H7 (cell line): ENCODE measurements at regions not wholly inside any gene's neighbourhood (a gene's known extent, or its start where the extent isn't known, plus 50 kb on each side); places are given as distances from the start of the nearest gene placed in this dataset.
"Not testable (repeated sequence)": the region's sequence is repeated elsewhere in the genome, so short reads cannot be mapped to it uniquely, and the experiment has no call there.

Experiments used
- DNase-seq: peaks from one replicate; pipeline ENCODE4 v3.0.0; 2012
- H3K27me3 ChIP-seq: 2 replicates; pipeline ENCODE4 v1.6.0; 2011; ENCODE audit warnings: mild to moderate bottlenecking, low read length; ENCODE audit not compliant: control insufficient read depth, insufficient read depth
- H3K36me3 ChIP-seq: replicated peaks from 2 replicates; pipeline ENCODE4 v1.5.1; 2011; ENCODE audit warnings: low read length; ENCODE audit not compliant: control insufficient read depth, insufficient read depth
- H3K4me3 ChIP-seq: 2 replicates; pipeline ENCODE4 v1.5.1; 2011; ENCODE audit warnings: low read depth, mild to moderate bottlenecking, control low read depth, low read length, moderate library complexity; ENCODE audit not compliant: insufficient read depth

DNA sequence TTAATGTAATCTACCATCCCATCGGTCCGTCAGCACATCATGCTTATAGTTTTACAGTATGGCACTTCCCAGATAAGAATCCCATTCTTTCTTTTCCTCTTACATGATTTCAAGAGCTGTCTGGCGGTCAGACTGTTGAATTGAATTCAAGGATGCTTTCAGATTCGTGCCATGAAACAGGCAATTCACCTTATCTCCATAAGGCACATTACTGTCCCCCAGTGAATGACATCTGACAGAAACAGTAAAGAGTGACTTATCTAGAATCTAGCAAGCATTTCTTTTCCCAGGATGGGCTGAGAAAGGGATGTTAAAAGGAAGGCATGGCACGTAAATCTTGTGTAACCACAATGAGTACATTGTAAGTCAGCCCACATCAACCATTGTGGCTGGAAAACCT lies 61.1 kb upstream of the SEM1 start:
- Histone ChIP-seq H3K27me3 (no peaks in the 10 kb centered on the region), H3K36me3 (no peaks in the 10 kb centered on the region), H3K4me3 (no peak overlapping the region)
- no peak for DNase-seq

DNA sequence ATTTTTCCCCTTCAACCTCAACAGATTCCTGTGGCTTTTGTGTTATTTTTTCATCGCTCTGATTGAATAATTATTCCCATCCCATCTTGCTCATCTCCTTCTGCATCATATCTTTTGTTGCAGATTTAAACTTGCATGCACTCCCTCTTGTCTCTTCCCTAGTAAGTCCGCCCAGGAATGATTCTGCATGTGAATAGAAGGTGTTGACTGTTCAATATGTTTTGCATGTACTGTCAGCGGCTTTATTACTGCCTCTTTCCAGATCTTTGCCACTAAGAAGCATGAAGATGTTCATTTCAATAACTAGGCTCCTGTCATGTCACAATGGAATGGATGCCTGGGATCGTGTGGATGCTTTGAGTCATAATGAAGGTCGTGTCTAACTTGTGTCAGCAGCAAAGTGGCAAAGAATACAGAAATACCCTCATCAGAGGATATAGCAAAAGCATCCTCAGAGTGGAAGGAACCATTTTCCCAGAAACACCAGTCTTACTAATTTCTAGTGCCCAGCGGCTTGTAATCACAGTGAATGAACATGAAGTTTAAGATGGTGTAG lies 62.6 kb upstream of the SEM1 start:
- Histone ChIP-seq H3K4me3 (no peak overlapping the region), H3K36me3 (no peaks in the 10 kb centered on the region), H3K27me3 (no peaks in the 10 kb centered on the region)
- DNase-seq, result no peak

DNA sequence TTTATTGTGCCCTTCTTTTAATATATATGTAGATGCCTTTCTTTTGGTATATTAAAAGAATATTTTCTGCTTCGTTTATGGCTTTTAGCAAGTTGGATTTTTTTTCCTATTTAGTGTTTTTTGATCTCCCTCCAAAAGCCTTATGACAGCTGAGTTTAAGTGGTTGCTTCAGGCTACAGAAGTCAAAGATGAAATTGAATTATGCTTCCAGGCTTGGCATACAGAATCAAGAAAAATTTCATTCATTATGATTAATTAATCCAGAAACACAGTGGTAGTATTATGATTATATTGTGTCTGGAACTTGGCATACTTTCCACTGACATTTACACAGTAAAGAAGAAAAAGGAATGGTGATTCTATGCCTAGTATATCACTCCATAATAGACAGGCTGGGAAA lies 63.8 kb upstream of the SEM1 start:
- Histone ChIP-seq H3K27me3 (no peaks in the 10 kb centered on the region), H3K4me3 (no peak overlapping the region), H3K36me3 (no peaks in the 10 kb centered on the region)
- no peak for DNase-seq

DNA sequence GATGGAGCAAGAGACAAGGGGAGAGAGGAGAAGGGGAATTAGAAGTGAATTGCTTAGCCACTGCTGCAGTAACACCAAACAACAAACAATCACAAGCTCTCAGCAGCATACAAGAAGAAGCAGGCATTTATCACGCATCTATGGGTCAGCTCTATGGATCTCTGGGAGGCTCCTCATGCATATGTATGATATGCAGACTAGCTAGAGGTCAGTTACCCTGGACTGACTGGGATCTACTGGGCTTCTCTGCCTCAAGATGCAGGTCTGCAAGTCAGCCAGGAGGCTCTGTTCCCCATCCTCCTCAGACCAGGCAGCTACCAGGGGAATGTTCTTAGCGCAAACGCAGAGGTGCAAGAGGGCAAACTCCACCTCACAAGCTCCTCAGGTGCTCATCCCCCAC lies 64.7 kb upstream of the SEM1 start:
- H3K36me3 ChIP-seq, result no peaks in the 10 kb centered on the region
- H3K4me3 ChIP-seq, result no peak overlapping the region
- no peak for DNase-seq
- H3K27me3 ChIP-seq, result no peaks in the 10 kb centered on the region

DNA sequence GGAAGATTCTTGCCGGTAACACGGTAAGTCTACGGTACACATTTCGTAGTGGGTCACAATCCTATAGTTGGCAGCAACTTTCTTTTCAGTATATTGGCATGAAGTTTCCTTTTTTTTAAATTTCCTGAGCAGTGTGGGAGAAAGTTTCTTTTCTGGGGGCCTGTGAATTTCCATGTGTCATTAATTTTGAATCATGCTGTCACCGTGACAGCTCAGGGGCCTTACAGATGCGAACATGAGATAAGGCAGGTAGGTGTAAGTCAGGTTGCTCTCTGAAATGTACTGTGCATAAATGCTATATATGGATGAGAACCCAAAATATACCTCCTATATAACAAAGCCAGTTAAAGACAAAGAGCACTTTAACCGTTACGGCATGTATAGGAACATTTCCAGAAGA lies 65.4 kb upstream of the SEM1 start:
- no peak for DNase-seq
- no peak overlapping the region for H3K4me3 ChIP-seq
- no peaks in the 10 kb centered on the region for H3K27me3 ChIP-seq
- no peaks in the 10 kb centered on the region for H3K36me3 ChIP-seq

DNA sequence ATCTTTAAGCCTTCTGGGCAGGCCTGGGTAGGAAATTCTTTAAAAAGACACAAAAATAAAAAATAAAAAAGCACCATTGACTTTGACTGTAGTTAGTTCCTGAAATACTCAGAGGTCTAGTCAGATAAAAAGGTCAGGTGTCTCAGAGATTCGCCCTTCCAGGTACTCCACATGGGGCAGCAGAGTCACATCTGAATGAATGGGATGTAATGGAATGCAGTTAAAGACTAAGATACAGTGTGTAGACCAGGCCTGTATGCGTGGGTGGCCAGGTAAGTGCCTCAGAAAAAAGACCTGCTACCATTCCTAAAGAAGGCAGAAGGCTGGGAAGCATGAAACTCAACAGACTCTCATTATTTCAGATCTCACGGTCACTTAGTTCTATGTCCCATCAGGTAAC lies 68.6 kb upstream of the SEM1 start:
- Histone ChIP-seq H3K36me3 (no peaks in the 10 kb centered on the region), H3K4me3 (no peak overlapping the region), H3K27me3 (no peaks in the 10 kb centered on the region)
- DNase-seq, result peak; percentile 55

DNA sequence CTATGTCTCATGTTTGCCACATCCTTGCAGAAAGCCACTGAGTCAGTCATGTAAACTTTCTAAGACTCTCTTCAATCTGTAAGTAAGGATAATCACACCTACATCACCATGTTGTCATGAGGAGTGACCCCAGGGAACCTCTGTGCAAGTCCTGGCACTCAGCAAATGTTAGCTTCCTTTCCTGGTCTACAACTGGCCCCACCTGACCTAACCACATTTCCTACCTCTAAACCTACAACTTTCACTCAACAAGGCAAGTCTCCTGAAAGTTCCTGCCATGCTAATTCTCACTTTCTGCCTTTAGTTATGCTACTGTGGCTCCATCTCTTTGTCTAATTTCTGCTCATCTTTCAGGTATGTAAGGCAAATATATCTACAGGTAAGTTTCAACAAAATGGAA lies 72.3 kb upstream of the SEM1 start:
- no peak for DNase-seq
- Histone ChIP-seq H3K36me3 (no peaks in the 10 kb centered on the region), H3K27me3 (no peaks in the 10 kb centered on the region), H3K4me3 (no peak overlapping the region)

DNA sequence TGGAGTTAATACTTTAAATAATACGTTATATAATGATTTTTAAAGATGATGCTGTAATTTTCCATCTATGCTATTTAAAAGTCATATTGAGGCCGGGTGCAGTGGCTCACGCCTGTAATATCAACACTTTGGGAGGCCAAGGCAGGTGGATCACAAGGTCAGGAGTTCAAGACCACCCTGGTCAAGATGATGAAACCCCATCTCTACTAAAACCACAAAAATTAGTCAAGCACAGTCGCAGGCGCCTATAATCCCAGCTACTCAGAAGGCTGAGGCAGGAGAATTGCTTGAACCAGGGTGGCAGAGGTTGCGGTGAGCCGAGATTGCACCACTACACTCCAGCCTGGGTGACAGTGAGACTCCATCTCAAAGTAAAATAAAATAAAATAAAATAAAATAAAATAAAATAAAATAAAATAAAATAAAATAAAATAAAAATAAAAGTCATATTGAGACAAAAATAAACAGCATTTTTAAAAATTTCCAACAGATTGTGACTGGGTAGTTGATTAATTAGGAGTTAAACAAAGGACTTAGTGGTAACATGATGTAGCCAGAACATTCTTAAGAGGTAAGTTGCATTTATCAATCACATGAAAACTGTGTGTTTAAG lies 73.1 kb upstream of the SEM1 start:
- H3K27me3 ChIP-seq, H3K36me3 ChIP-seq, H3K4me3 ChIP-seq, DNase-seq: not testable (repeated sequence)

DNA sequence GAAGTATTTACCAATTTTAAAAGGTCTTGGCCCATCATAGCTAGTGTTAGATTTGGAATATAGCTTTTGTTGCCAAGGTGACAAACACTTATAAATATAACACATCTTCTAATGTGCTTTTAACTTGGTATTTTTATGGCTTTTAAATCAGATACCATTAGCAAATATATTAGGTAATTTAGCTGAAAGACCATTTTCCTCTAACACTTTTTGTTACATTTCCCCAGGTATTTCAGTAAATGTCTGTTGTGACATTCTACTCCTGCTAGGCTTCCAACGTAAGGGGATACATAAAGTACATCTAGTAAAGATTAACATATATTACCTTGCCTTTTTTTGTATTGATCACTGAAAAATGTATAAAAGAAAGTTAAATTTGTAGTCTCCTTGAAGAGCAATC lies 75.0 kb upstream of the SEM1 start:
- Histone ChIP-seq H3K36me3 (no peaks in the 10 kb centered on the region), H3K27me3 (no peaks in the 10 kb centered on the region), H3K4me3 (no peak overlapping the region)
- DNase-seq, result no peak

DNA sequence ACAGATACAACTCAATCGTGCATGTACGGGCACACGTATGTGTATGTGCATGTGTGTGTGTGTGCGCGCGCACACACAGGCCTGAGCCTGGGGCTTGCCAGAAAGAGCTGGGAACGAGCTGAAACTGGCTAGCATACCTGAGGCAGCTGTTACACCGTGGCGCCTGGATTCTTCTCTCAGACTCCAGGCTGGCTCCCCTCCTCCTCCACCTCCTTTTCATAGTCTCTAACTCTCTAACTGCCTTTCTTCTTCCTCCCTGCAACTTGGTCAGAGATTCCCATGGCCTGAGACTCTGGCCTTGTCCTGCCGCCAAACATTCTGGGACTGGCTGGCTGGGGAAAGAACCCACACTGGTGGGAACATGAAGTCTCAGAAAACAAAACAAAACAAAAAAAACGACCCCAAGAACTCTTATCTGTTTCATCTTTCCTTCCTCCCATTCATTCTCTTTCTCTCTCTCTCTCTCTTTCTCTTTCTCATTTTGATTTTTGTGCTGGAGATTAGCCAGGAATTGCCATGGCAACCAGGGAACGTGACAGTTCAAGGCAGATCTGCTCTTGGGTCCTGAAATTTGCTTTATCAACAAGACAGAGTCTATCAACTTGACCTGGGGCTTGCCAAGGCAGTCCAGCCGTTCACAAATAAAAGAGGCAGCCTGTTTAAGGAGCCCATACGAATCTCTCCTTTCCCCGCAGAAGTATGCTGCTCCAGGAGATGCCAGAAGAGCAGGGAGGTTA lies 76.8 kb upstream of the SEM1 start:
- H3K4me3 ChIP-seq, result no peak overlapping the region
- DNase-seq, result peak; percentile 32
- H3K36me3 ChIP-seq, result no peaks in the 10 kb centered on the region
- no peaks in the 10 kb centered on the region for H3K27me3 ChIP-seq

DNA sequence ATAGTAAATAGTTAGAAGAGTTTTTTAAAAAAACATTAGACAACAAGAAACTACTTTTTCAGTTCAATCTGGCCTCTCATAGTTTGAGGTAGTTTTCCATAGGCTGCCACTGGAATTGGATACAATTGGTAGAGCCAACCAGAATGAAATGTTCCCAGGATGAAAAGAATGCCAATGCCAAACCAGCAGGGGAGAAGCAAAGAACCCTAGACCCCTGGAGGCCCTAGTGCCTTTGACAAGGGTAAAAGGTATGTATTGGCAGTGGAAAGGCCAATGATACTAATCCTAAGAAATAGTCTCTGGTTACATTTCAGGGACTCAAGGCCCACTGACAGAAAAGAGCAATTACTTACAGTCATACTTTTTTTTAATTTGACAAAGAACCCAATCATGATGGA lies 77.4 kb upstream of the SEM1 start:
- no peaks in the 10 kb centered on the region for H3K27me3 ChIP-seq
- H3K36me3 ChIP-seq, result no peaks in the 10 kb centered on the region
- peak; percentile 29 for DNase-seq
- no peak overlapping the region for H3K4me3 ChIP-seq

DNA sequence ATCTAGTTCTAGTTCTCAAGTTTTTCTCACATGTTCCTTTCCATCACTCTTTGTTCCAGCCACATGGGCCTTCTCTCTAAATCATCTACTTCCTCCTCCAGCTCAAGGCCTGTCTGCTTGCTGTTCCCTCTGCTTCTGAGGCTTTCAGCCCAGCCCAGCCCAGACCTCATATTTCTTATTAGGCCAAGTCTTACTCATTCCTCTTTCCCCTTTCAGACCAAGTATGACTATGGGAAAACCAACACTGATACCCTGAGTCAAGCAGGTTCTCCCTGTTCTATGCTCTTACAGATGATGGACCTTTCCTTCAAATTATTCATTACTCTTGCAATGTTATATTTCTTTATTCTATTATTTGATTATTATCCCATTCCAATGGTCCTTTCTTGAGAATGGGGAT lies 80.3 kb upstream of the SEM1 start:
- no peak overlapping the region for H3K4me3 ChIP-seq
- no peaks in the 10 kb centered on the region for H3K27me3 ChIP-seq
- no peaks in the 10 kb centered on the region for H3K36me3 ChIP-seq
- no peak for DNase-seq

DNA sequence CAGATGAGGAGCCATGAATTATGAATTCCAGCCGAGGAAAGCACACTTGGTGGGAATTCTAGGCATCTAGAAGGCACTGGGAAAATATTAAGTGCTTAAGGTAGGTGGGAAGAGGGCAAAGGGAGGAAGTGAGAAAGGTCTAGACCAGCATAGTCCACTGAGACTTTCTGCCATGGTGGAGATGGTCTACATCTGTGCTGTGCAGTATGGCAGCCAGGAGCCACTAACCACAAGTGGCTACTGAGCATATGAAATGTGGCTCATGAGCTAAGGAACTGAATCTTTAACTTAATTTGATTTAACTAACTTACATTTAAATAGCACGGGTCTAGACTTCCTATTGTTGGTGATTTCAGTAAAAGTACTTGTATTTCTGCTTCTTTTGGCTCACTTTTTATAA lies 82.5 kb upstream of the SEM1 start:
- H3K36me3 ChIP-seq, result no peaks in the 10 kb centered on the region
- no peak overlapping the region for H3K4me3 ChIP-seq
- no peak for DNase-seq

DNA sequence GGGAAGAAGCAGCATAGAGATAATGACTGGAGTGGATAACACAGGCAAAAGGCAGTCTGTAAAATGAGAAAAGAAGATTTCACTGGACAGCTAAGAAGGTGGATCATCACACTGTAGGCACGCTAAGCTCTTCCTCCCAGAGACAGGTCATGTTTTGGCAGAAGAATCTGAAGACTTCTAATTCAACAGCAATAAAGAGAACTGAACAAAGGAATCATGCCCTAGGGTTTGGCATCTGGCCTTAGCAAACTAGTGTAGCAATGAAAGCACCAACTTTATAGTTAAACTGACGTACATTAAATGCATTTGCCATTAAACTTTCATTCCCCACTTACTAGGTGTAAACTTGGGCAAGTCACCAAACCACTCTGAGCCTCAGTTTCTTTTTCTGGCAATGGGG lies 84.4 kb upstream of the SEM1 start:
- Histone ChIP-seq H3K4me3 (no peak overlapping the region), H3K27me3 (no peaks in the 10 kb centered on the region), H3K36me3 (no peaks in the 10 kb centered on the region)
- DNase-seq, result no peak

More for the DNA sequence above, 82.5 kb upstream of the SEM1 start:
- no peaks in the 10 kb centered on the region for H3K27me3 ChIP-seq

DNA sequence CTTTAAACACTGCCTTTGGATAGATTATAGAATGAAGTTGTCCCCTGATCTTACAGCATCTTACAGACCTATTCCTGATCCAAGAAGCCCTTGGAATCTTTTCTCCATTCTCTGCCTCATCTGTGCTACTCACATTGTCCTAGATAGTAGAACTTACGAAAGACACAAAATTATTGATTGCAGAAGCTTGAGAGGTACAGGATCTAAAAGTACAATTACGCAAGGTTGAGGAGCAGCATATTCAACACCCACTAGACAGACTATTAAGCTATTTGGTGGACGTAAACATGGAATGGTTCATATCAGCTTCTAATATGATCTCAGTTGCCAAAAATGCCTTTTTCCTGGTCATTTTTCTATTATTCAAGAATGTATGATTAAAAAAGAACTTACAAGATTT lies 90.5 kb upstream of the SEM1 start:
- no peaks in the 10 kb centered on the region for H3K27me3 ChIP-seq
- no peaks in the 10 kb centered on the region for H3K36me3 ChIP-seq
- no peak overlapping the region for H3K4me3 ChIP-seq
- DNase-seq, result no peak
